Prostate gland (tissue), 2 donors: ENCODE measurements at regions not wholly inside any gene's neighbourhood (a gene's known extent, or its start where the extent isn't known, plus 50 kb on each side); places are given as distances from the start of the nearest gene placed in this dataset.

ENCODE experiments used
- CTCF ChIP-seq, 4 experiments: fragments of 200-600 bp in 2 of 4; fragments of 450-650 bp in 2 of 4; sonication (generic) in 2 of 4; IDR thresholded peaks; 1 replicate in 3 of 4; 2 replicates in 1 of 4; pipeline ENCODE4 v1.5.1; 2016 to 2019; ENCODE audit warnings: antibody characterized with exemption in 4 of 4, mild to moderate bottlenecking in 2 of 4, moderate library complexity in 2 of 4
- POLR2A ChIP-seq: fragments of 450-650 bp; IDR thresholded peaks from one replicate; pipeline ENCODE4 v1.6.1; 2016; ENCODE audit warnings: antibody characterized with exemption, mild to moderate bottlenecking
- POLR2AphosphoS5 ChIP-seq: sonication (generic); formaldehyde crosslinking; IDR thresholded peaks from one replicate; pipeline ENCODE4 v1.6.1; 2017; ENCODE audit warnings: antibody characterized with exemption

DNA sequence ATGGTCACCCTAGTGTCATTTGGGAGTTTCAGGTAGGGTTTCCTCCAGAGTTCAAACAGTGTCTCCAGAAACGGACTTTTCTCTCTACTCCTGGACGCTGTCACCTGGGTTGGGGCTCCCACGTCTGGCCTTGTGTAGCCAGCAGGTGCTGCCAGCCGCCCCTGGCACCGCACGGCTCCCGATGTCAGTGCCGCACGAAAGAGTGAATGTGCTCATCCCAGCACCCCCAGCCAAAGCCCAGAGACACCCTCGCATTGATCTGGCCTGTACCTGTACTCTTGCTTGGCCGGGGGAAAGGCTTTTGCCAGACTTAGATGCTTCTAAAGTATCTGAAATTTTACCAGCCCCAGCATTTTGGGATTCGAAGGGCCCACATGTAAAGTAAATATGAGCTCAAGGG, 351.9 kb downstream of the C16orf95 start:
- TF ChIP-seq CTCF (IDR thresholded peaks at IDR 0.05) = no peak
- TF ChIP-seq POLR2A = no peak
- TF ChIP-seq POLR2AphosphoS5 = no peak
